ENCODE measurements at regions not wholly inside any gene's neighbourhood (a gene's known extent, or its start where the extent isn't known, plus 50 kb on each side); places are given as distances from the start of the nearest gene placed in this dataset.

- no peaks in the 10 kb centered on the region for H3K9me3 ChIP-seq (ENCODE audit: control insufficient read depth in 2 of 2, insufficient read depth in 1 of 2, low read depth in 1 of 2, low read length in 1 of 2)
- no peaks in the 10 kb centered on the region for H3K4me1 ChIP-seq (ENCODE audit: control insufficient read depth in 2 of 2, insufficient read depth in 2 of 2, low read length in 1 of 2)
- no peaks in the 10 kb centered on the region for H3K36me3 ChIP-seq (ENCODE audit: control insufficient read depth in 2 of 2, insufficient read depth in 2 of 2, low read length in 1 of 2)
- H3K27ac ChIP-seq (ENCODE audit: low read depth in 2 of 2, low read length in 1 of 2), result no peak overlapping the region
- H3K4me3 ChIP-seq (ENCODE audit: low read depth in 1 of 2, low read length in 2 of 2), result no peak overlapping the region
- no peaks in the 10 kb centered on the region for H3K27me3 ChIP-seq (ENCODE audit: control insufficient read depth in 1 of 2, insufficient read depth in 2 of 2, low read length in 2 of 2)
- whole genome bisulfite sequencing, 2 donors, result 77 to 82% methylated on average over 8 of the region's 8 CpGs
Measured at GRCh38 chr6:26202811-26203583, 115.8 kb downstream of the HFE start.

DNA sequence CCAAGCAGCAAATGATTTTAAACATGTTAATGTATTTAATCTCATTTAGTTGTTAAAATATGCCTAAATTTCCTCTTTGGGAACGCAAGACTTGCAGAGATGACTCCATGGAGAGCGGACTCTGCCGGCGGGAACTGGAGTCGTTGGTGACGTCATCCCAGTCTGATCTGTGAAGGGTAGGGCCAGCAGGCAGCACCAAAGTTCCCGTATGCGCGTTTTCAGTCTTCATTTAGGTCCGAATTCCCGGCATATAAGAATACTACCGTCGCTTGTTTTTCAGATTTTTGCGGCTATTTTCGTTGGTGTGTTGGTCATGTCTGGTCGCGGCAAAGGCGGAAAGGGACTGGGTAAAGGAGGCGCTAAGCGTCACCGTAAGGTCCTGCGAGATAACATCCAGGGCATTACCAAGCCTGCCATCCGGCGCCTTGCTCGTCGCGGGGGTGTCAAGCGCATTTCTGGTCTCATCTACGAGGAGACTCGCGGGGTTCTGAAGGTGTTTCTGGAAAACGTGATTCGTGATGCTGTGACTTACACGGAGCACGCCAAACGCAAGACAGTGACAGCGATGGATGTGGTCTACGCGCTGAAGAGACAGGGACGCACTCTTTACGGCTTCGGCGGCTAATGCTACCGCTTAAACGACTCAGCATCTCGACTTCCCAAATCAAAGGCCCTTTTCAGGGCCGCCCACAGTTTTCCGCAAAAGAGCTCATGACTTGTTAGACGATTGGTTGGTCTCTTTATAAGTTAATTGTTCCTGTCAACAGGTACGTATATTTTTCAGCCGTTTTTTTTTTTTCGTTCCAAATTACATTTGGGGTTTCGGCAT, 117.3 kb downstream of the HFE start:
- Histone ChIP-seq H3K4me3 (ENCODE audit: low read depth in 1 of 2, low read length in 2 of 2) (peak overlapping the region; percentile 81 to 84), H3K4me1 (ENCODE audit: control insufficient read depth in 2 of 2, insufficient read depth in 2 of 2, low read length in 1 of 2) (no peaks in the 10 kb centered on the region), H3K9me3 (ENCODE audit: control insufficient read depth in 2 of 2, insufficient read depth in 1 of 2, low read depth in 1 of 2, low read length in 1 of 2) (no peaks in the 10 kb centered on the region), H3K27me3 (ENCODE audit: control insufficient read depth in 1 of 2, insufficient read depth in 2 of 2, low read length in 2 of 2) (no peaks in the 10 kb centered on the region), H3K27ac (ENCODE audit: low read depth in 2 of 2, low read length in 1 of 2) (peak overlapping the region; percentile 98 to 99), H3K36me3 (ENCODE audit: control insufficient read depth in 2 of 2, insufficient read depth in 2 of 2, low read length in 1 of 2) (no peaks in the 10 kb centered on the region)
- WGBS, 2 donors, result 0% methylated on average over 53 of the region's 53 CpGs

GRCh38 chr6:26205161-26205624, 118.0 kb downstream of the HFE start:
- no peaks in the 10 kb centered on the region for H3K4me1 ChIP-seq (ENCODE audit: control insufficient read depth in 2 of 2, insufficient read depth in 2 of 2, low read length in 1 of 2)
- H3K9me3 ChIP-seq (ENCODE audit: control insufficient read depth in 2 of 2, insufficient read depth in 1 of 2, low read depth in 1 of 2, low read length in 1 of 2), result no peaks in the 10 kb centered on the region
- no peaks in the 10 kb centered on the region for H3K36me3 ChIP-seq (ENCODE audit: control insufficient read depth in 2 of 2, insufficient read depth in 2 of 2, low read length in 1 of 2)
- WGBS, 2 donors, result 1% methylated on average over 18 of the region's 18 CpGs
- peak overlapping the region; percentile 85 to 98 for H3K27ac ChIP-seq (ENCODE audit: low read depth in 2 of 2, low read length in 1 of 2)
- H3K27me3 ChIP-seq (ENCODE audit: control insufficient read depth in 1 of 2, insufficient read depth in 2 of 2, low read length in 2 of 2), result no peaks in the 10 kb centered on the region
- H3K4me3 ChIP-seq (ENCODE audit: low read depth in 1 of 2, low read length in 2 of 2), result peak overlapping the region; percentile 22 to 84

GRCh38 chr6:26205625-26206574, 118.7 kb downstream of the HFE start:
- Histone ChIP-seq H3K4me3 (ENCODE audit: low read depth in 1 of 2, low read length in 2 of 2) (peak overlapping the region; percentile 22 to 84), H3K9me3 (ENCODE audit: control insufficient read depth in 2 of 2, insufficient read depth in 1 of 2, low read depth in 1 of 2, low read length in 1 of 2) (no peaks in the 10 kb centered on the region), H3K27me3 (ENCODE audit: control insufficient read depth in 1 of 2, insufficient read depth in 2 of 2, low read length in 2 of 2) (no peaks in the 10 kb centered on the region), H3K4me1 (ENCODE audit: control insufficient read depth in 2 of 2, insufficient read depth in 2 of 2, low read length in 1 of 2) (no peaks in the 10 kb centered on the region), H3K36me3 (ENCODE audit: control insufficient read depth in 2 of 2, insufficient read depth in 2 of 2, low read length in 1 of 2) (no peaks in the 10 kb centered on the region), H3K27ac (ENCODE audit: low read depth in 2 of 2, low read length in 1 of 2) (peak overlapping the region; percentile 80 to 98)
- 8% methylated on average over 18 of the region's 18 CpGs for WGBS, 2 donors

- Histone ChIP-seq H3K27ac (ENCODE audit: low read depth in 2 of 2, low read length in 1 of 2) (no peak overlapping the region), H3K36me3 (ENCODE audit: control insufficient read depth in 2 of 2, insufficient read depth in 2 of 2, low read length in 1 of 2) (no peaks in the 10 kb centered on the region), H3K9me3 (ENCODE audit: control insufficient read depth in 2 of 2, insufficient read depth in 1 of 2, low read depth in 1 of 2, low read length in 1 of 2) (no peaks in the 10 kb centered on the region), H3K4me1 (ENCODE audit: control insufficient read depth in 2 of 2, insufficient read depth in 2 of 2, low read length in 1 of 2) (no peaks in the 10 kb centered on the region), H3K27me3 (ENCODE audit: control insufficient read depth in 1 of 2, insufficient read depth in 2 of 2, low read length in 2 of 2) (no peaks in the 10 kb centered on the region), H3K4me3 (ENCODE audit: low read depth in 1 of 2, low read length in 2 of 2) (no peak overlapping the region)
- 70 to 73% methylated on average over 8 of the region's 8 CpGs for WGBS, 2 donors
Measured at GRCh38 chr6:26206868-26207801, 119.9 kb downstream of the HFE start.

- Histone ChIP-seq H3K27me3 (ENCODE audit: control insufficient read depth in 1 of 2, insufficient read depth in 2 of 2, low read length in 2 of 2) (no peaks in the 10 kb centered on the region), H3K9me3 (ENCODE audit: control insufficient read depth in 2 of 2, insufficient read depth in 1 of 2, low read depth in 1 of 2, low read length in 1 of 2) (no peaks in the 10 kb centered on the region), H3K4me1 (ENCODE audit: control insufficient read depth in 2 of 2, insufficient read depth in 2 of 2, low read length in 1 of 2) (peaks cover 0 to 2% of the 10 kb centered on the region in 2 donors), H3K27ac (ENCODE audit: low read depth in 2 of 2, low read length in 1 of 2) (no peak overlapping the region), H3K4me3 (ENCODE audit: low read depth in 1 of 2, low read length in 2 of 2) (no peak overlapping the region), H3K36me3 (ENCODE audit: control insufficient read depth in 2 of 2, insufficient read depth in 2 of 2, low read length in 1 of 2) (no peaks in the 10 kb centered on the region)
- 84 to 97% methylated on average over 1 of the region's 1 CpG for WGBS, 2 donors
Measured at GRCh38 chr6:26211963-26212362, 124.7 kb downstream of the HFE start.

- Histone ChIP-seq H3K27me3 (ENCODE audit: control insufficient read depth in 1 of 2, insufficient read depth in 2 of 2, low read length in 2 of 2) (no peaks in the 10 kb centered on the region), H3K4me1 (ENCODE audit: control insufficient read depth in 2 of 2, insufficient read depth in 2 of 2, low read length in 1 of 2) (peaks cover 0 to 2% of the 10 kb centered on the region in 2 donors)
- WGBS, 2 donors, result 95 to 100% methylated on average over 2 of the region's 2 CpGs
Measured at GRCh38 chr6:26213334-26214075, 126.3 kb downstream of the HFE start.

More at GRCh38 chr6:26213334-26214075, 126.3 kb downstream of the HFE start:
- Histone ChIP-seq H3K27ac (ENCODE audit: low read depth in 2 of 2, low read length in 1 of 2) (no peak overlapping the region), H3K9me3 (ENCODE audit: control insufficient read depth in 2 of 2, insufficient read depth in 1 of 2, low read depth in 1 of 2, low read length in 1 of 2) (no peaks in the 10 kb centered on the region), H3K36me3 (ENCODE audit: control insufficient read depth in 2 of 2, insufficient read depth in 2 of 2, low read length in 1 of 2) (no peaks in the 10 kb centered on the region), H3K4me3 (ENCODE audit: low read depth in 1 of 2, low read length in 2 of 2) (no peak overlapping the region)
